ENCODE measurements at regions not wholly inside any gene's neighbourhood (a gene's known extent, or its start where the extent isn't known, plus 50 kb on each side); places are given as distances from the start of the nearest gene placed in this dataset.
"Not testable (repeated sequence)": the region's sequence is repeated elsewhere in the genome, so short reads cannot be mapped to it uniquely, and the experiment has no call there.

DNA sequence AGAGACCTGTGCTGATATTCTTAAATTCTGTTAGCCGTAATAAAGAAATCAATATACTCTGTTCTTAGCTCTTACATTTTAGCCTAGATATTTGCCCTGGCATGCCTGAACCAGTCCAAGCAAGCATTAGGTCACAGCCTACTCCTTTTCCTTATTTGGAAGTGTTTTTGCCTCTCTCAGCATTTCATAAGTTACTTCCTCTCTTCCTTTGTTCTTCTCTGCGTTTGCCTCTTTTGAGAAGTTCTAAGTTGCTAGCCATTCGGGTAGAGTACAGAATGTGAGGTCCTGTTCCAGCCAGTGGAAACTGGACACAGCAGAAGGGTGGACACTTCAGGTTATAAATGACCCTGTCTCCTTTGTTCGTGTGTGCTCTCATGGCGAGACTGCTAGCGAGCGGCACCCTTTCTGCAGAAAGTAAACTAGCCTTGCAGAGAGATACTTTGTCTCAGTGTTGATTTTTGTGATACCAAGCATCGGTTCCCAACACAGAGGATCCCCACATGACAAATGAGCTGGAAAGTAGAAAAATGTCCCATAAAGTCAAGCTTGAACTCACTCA is 75.0 kb upstream of the FAM153A start:
- DNase-seq (ENCODE audit: low spot score) = not testable (repeated sequence)

DNA sequence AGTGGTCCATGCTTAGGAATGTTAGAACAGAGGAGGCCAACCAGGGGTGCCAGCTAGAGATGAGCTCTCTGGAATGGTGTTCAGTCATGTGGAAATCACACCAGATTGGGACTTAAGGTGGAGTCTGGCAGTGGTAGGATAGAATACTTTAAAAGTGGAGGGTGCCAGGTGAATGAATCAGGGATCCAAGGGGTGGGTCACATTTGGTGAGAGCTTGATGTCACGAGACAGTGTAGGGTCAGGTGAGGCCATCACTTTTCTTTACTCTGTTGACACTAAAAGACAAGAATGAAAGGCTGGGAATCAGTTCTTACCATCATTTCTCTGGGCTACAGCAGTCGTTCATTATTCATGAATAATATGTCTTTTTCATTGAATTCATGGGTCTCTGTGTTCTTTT is 73.8 kb upstream of the FAM153A start:
- DNase-seq (ENCODE audit: low spot score) = not testable (repeated sequence)

DNA sequence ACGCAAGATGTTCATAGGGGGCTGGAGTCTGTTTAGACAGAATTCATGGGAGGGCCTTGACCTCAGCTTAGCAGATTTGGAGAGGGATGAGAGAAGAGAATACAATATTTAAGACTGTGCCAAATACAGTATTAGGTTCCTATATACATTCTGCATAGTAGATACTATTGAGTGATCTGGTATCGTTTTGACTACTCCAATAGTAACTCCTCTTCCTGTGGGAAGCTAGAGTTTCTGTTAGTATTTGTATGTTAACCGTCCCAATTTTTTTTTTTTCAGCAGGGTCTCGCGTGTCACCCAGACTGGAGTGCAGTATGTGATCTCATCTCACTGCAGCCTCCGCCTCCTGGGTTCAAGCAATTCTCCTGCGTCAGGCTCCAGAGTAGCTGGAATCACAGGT is 65.2 kb upstream of the FAM153A start:
- DNase-seq (ENCODE audit: low spot score) = not testable (repeated sequence)

DNA sequence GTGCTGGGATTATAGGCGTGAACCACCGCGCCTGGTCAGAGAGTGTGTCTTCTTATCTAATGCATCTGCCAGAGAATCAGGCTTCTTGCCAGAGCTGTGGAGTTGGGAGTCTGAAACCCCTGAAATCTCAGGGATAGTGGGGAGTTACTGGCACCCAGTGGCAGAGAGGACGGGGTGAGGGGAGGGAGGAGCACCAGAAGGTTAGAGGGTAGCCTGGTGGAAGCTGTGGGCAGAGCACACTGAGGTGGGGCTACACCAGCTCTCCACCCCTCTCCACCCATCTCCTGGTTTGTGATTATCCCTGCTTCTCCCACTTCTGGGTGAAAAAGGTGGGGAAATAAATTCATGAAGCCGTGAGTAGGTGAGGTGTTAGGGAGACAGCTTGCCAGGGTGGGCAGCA is 63.9 kb upstream of the FAM153A start:
- not testable (repeated sequence) for DNase-seq (ENCODE audit: low spot score)

DNA sequence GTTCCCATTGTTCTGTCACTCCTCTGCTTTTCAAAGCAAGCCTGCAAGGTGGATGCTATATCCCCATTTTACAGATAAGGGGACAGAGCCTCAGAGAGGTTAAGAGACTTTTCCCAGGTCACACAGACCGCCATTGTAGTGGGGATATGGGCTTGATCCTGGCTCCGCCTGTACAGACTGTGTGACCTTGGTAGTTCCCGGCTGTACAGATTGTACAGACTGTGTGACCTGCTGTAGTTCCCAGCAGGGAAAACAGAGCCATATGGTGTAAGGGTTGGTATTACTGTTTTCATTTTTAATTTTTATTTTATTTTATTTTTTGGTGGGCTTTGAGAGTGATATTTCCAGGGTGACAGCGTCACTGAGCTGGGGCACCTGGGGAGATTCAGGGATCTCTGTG is 63.2 kb upstream of the FAM153A start:
- not testable (repeated sequence) for DNase-seq (ENCODE audit: low spot score)

DNA sequence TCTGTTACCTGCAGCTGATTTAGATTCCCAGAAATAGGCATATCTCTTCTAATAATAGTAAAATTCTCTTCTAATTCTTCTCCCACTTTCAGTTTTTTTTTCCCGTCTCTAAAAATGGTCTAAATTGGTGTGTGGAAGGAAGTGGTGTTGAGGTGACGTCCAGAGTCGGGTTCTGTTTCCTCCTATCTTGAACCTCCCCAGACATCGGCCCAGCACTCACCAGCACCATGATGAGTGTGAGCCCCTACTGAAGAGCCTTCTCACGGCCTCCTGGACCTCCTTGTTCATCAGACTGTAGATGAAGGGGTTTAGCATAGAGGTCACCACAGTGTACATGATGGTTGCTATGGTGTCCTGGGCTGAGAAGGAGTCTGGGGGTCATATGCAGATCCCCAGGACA is 53.5 kb upstream of the FAM153A start:
- not testable (repeated sequence) for DNase-seq (ENCODE audit: low spot score)
